ENCODE measurements at regions not wholly inside any gene's neighbourhood (a gene's known extent, or its start where the extent isn't known, plus 50 kb on each side); places are given as distances from the start of the nearest gene placed in this dataset.

DNA sequence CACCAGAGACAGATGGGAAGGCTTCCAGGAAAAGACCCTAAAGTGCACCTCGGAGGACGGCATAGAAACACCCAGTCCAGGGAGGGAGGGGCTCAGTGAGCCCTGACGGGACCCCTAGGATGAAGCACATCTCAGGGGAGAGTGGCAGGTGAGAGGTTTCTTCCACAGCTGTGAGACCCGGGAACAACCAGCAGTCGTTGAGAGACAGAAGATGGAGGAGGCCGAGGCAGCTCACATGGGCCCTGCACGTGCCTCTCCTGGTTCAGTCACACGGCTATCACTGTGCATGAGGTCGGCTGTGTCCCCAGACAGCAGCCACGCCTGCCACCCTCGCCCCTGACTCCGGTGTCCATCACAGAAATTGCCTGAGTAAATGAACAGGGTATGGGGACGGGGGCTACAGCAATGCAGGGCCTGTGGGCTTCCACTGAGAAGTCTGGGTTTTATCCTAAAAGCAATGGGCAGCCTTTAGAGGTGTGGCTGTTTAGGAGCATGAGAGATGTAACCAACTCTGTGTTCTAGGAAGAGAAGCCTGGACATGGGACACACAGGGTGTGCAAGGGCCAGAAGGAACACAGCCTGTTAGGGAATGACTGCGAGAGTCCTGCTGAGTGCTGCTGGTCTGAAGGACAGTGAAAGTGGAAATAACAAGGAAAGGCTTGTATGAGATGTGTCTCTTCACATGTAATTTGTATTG lies 102.0 kb downstream of the TMEM18 start:
- DNase-seq = no peak

DNA sequence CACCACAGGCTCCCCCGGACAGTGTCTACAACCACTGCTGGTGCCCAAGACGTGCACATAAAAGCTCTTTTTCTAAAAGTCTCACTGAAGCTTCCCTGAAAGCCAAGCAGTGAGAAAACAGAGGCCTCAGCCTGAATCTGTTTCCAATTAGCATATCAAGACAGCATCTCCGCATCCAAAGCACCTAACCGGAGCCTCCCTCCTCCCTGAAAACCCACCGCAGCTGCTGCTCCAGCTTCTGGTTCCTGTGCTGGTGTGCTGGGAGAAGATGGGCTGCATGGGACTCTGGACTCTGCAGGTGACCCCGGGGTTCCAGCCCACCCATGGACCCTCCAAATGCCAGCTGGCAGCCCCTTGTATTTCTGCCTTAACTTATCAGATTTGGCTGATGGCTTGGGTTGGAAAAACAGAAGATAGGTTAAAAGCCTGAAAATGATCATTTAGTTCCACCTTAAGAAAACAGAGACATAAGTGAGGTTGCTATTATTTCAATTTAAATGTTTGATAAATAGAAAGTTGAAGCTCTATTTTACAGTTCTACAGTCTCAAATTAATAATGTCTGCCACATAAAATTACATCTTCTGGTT lies 103.3 kb downstream of the TMEM18 start:
- no peak for DNase-seq

DNA sequence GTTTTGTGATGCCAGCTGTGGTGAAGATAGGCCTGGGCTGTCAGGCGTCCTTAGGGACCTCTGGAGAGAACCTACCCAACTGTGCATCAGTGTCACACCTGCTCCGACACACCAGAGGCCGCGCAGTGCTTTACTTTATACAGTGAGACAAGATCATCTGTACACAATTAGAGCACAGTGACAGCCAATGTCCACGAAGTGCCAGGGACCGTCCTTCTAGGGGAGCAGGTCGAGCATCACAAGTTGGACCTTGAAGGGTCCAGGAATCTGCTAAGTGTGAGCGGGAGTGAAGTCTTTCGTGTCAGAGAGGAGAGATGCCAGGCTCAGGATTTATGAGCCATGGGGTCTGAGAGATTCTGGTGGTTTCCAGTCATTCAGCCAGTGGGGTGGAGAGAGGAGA lies 104.2 kb downstream of the TMEM18 start:
- DNase-seq = peak; percentile 29

DNA sequence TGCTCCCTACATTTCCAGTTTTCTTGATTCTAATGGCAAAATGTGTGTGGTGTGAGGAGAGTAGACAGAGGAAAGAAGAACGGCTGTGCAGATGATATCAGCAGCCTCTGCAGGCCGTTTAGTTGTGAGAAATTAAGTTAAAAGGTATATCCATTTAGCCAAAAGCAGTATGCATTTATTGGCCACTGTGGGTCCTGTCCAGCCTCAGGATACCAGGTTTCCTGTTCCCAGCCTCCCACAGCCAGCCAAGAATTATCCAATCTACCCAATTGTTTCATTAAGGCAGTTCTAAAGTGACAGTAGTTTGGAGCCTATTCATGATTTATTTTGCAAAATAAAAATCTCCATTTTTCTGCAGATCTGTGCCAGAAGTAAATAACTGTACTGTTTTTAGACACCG lies 107.5 kb downstream of the TMEM18 start:
- no peak for DNase-seq

DNA sequence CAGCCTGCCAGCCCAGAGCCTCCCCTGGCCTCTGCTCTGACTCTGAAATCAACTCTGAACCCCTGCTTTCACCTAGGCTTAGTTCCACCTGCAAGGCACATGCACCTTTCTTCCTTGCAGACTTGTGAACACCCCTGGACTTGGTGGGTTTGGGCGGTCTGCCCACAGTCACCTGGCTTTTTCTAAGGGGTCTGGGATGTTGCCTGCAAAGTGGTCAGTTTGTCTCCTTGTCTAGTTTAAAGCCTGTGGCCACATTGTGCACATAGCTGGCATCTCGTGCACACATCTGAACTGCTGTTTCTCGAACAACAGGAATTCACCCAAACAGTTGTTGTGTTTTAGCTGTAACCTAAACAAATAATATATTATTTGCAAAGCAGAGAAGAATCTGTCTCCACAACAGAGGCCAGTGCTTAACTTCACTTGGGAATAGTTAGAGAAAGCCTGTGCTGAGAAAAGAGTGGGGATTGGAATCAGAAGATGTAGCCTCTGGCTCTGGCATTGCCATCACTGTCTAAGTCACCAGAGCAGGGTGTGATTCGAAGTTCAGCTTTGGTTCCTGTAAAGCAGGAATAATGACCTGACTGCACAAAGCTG lies 108.5 kb downstream of the TMEM18 start:
- DNase-seq = no peak

DNA sequence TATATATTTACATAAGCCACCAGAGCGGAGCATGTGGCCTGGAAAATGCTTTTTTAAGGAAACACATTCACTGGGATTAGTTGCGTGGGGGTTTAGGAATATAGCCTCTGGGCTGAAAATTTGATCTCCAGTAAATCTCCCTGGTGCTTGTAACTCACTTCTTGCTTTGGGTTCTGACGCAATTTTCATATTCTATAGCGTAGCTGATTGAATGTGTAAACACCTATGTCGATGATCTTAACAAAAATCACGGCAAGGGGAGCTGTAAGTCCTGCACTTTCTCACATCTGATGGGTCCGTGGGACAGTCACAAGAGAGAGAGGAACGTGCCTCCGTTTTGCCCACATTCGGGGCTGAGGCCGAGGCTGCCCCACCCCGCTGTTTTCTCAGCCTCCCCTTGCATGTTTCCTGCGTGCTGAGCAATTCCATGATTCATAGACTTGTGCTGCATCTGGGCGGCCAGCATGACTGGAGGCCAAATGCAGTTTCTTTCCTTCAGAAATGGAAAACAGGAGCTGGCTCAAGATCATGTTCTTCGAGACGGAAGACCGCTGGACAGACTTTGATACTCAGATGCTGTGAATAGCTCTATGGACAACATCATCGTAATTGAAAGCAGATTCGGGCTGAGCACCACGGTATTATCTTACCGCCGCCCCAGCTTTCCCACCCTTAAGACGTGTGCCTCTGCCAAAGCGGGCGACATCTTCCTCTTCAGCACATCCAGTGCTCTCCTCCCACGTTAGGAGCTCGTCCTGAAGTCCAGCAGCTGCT lies 109.2 kb downstream of the TMEM18 start:
- DNase-seq = no peak

DNA sequence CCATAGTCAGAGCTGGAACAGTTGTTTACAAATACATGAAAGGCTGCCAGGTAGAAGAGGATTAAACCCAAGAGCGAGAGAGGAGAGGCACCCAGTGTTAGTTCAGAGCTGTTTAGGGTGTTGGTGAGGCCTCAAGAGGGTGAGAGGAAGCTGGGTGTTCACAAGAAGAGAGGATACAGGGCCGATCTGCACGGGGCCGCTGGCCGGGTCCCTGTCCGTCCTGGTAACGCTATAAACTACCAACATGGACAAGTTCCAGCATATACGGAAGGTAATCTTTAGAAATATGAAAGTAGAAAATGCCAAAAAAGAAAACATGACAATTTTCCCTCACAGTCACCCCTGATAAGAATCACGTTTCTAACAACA lies 109.7 kb downstream of the TMEM18 start:
- DNase-seq = no peak

DNA sequence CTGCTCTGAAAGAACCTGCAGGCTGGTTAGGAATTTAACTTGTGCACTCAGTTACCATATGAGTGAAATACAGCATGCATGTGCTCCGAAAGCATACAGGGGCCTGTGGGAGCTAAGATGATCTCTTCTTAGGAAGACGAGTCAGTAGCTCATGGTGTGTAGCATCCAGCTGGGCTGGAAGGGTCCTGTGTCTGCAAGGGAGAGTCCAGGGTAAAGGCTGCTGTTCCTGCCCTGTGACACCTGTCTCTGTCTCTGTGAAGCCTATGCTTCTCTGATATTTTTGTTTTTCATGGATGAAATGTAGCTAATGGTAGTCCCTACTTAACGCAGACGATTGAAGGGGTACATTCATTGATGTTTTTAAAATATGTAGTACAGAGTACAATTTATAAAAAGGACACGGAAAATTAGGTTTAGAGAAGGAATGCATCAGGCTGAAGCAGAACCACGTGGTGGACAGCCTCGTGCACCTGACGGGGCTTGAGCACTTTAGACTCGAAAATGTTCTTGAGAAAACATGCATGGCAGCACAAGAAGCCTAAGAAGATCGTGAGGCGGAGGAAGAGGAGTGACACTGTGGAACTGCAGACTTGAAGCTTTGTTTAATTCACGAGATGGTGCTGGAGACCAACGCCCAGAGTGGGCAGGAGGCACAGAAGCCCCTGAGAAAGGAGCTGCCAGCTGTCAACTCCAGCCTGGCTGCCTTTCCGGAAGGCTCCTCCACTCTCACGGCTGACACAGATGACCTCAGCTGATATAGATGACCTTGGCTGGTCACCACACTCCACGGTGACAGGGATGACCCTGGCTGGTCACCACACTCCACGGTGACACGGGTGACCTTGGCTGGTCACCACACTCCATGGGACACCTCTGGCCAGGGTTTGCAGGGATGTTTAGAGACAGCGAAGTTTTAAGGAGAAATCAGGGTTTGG lies 110.6 kb downstream of the TMEM18 start:
- DNase-seq = no peak

DNA sequence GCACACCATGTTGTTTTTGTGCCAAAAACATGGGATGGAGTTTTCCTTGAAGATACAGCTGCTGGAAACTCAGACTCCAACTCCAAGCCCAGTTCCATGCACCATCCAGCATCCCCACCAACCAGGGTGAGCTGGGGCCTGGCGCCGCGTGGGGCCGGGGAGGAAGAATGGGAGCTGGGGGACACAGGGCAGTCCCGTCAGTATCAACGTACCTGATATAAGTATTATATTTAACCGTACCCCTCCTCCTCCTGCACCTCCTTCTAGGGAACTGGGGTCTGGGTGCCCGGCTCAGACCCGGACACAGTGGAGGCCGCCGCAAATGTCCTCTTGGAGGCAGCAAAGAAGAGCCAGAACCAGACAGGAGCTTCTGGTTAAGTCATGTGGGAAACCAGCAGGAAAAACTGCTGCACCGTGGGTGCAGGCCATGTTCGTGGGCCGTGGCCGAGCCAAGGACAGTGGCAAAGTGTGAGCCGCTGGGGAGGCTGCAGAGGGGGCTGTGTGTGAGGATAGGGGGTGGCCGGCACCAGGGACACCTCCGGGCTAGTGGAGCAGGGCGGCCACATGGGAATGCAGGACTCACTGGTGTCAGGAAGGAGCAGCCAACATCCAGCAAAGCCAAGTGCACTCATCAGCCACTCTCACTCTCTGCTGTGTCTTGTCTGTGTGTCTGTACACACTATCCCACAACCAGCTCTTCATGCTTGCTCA lies 112.6 kb downstream of the TMEM18 start:
- no peak for DNase-seq

DNA sequence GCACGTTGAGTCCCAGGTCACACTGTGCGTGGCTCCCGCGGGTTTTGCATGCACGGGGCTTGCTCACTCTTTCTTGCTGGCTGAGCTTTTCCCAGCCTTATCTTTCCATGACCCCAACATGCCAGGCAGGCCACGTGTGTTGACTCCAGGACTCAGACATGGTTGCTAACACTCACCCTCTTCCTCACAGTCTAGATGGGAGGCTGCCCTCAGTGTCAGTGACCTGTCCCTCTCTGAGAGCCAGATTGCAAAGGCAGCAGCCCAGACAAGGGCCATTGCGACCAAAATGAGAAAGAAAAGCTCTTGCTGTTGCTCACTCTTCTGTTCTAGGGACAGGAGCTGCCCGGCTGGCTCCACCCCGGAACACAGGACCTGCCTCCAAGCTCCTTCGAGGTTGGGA lies 113.7 kb downstream of the TMEM18 start:
- DNase-seq = no peak

DNA sequence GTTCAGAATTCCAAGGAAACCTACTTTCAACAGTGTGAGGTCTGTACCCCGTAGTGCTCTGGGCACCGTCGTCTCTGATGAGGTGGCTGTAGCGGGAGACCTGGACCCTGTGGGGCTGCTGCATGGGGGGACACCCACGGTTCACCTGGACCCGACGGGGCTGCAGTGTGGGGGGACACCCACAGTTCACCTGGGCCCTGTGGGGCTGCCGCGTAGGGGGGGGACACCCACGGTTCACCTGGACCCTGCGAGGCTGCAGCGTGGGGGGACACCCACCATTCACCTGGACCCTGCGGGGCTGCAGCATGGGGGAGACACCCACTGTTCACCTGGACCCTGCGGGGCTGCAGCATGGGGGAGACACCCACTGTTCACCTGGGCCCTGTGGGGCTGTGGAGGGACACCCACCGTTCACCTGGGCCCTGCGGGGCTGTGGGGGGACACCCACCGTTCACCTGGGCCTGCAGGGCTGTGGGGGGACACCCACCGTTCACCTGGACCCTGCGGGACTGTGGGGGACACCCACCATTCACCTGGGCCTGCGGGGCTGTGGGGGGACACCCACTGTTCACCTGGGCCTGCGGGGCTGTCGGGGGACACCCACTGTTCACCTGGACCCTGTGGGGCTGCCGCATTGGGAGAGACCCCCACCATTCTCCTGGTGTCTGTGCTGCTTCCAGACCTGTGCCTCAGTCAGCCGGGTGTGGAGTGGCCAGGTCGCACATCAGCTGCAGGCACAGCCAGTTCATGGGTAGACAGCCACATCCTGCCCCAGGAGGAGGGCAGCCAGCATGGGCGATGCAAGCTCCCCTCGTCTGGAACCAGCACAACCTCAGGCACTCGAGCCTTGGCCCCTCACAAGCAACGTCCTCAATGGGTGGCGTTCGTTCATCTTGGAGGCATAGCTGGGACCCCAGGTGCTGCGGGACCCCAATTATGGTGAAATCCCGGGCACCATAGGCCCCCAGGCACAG lies 114.5 kb downstream of the TMEM18 start:
- DNase-seq = no peak

DNA sequence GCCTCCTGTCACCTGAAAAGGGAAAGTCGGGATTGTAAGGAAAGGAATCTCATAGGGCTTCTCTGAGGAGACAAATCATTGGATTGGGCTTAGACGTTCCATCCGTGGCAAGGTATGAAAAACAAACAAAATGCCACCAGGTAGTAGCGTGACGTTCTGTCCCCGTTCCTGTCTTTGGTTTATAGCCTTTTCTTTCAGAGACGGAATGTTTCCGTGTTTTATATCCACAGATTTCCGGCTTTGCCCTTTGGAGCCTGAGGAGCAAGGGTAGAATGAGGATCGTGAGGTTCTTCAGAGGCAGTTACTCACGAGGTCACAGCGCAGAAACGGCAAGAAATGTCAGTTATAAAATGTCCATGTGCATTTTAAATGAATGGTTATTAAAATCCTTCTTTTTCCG lies 118.3 kb downstream of the TMEM18 start:
- no peak for DNase-seq

DNA sequence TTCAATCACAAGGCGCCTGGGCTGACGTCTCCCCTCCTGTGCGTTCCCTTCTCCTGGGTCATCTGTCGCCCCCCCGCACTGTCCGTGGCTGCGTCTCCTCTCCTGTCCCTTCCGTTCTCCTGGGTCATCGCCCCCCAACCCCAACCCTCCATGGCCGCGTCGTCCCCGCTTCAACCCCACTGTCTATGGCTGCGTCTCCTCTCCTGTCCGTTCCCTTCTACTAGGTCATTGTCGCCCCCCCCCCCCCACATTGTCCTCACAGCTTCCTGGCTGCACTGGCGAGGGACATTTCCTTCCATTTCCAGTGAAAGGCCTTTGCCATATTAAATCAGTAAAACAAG lies 118.9 kb downstream of the TMEM18 start:
- no peak for DNase-seq

DNA sequence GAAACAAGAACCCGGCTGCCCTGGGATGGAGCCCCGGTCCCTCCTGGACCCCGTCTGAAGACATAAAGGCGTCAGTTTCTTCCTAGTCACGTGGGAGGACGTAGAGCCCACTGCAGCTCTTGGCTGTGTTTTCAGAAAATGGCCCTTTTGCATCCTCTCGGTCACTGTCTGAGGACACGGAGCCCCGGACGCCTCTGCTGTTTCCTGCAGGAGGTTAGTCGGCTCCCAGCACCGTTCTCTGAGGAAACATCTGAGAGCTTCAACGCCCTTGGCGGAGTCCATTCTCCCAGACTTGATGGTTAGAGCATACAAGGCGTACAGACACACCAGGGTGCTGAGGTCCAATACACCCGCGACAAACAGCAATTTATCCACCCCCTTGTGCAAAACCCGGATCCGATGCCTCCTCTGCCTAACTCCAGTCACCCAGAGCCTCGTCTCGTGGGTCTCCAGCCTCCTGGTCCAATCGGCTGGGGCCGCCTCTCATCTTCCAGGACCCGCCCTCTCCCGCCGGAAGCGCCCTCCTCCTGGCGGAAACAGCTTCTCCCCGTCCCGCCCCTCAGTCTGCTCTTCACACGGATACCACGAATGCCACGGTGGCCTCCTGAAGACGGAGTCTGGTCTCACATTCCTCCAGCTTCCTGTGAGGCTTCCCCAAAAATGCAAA lies 119.4 kb downstream of the TMEM18 start:
- DNase-seq = peak; percentile 14

DNA sequence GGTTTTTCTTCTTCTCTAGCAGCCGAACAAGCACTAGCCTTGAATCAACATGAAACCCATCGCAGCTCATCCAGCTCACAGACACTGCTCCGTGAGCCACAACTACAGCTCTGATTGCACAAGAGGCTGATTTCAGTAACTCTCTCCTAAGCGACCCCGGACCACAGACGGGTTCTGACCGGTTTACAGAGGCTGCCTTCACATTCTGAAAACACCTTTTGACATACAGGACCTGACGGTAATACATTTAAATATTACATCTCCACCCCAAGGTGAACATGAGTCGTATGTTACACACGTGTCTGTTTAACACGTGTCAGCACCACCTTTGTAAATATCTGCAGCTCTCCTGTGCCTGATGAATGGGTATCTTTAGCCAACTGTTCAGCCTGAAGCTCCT lies 120.7 kb downstream of the TMEM18 start:
- no peak for DNase-seq

DNA sequence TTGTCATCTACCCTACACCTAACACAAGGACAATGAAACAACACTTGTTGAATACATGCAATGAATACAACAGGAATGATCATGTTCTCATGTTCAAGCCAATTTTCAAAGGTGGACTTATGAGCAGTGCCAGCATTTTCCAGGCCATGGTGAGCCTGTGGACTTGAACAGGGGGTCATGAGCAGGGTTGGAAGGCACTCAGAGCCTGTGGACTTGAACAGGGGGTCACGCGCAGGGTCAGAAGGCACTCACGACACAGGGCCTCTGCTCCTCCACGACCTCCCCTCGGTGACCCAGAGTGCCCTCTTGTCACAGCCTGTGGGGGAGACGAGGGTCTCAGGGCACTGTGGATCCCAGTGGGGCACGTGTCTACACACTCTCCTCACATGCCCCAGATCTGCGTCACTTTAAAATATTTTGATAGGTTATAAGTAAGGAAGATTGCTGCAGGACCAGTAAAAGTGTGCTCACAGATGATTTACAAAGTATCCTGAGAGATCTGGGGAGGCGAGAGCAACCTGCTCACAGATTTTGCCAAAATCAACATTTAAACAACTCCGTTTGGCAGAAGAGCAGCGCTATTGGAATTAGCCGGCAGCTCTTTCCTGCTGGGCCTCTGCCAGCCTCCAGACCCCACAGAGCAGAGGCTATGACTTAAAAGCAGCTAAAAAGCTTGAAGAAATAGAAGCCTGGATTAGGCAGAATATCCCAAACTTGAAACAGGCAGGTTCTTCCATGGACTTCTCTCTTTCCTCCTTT lies 121.9 kb downstream of the TMEM18 start:
- no peak for DNase-seq

DNA sequence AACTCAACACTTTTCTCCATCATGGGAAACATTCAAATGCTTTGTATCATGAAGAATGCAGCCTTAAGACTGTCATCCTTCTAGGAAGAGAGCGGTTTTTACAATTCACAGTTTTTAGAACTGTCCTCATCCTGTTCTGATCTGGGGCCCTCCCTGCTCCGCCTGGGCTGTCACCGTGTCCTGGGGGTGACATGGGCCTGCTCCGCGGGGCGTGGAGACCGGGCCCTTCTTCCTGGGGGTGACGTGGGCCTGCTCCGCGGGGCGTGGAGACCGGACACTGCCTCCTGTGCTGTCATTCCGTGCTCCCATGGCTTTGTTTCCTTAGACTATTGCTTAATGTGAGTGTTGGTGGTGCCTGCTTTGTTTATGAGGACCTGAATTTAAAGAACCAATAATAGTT lies 122.8 kb downstream of the TMEM18 start:
- DNase-seq = no peak

DNA sequence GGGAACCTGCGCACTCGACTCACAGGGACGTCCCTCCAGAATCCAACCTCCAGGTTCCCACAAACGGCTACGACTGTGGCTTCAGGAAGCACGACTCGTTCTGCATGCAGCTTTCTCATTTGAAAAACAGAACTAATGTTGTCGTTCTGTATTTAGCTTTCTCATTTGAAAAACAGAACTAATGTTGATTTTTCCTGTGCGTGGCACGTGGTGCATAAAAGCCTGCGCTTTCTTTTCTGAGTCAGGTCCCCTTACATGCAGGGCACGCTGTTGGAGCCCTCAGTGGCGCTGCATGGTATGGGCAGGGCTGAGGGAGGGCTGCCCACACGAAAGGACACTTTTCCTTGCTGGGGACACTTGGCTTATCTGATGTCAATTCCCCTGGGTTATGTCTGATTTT lies 124.3 kb downstream of the TMEM18 start:
- no peak for DNase-seq

DNA sequence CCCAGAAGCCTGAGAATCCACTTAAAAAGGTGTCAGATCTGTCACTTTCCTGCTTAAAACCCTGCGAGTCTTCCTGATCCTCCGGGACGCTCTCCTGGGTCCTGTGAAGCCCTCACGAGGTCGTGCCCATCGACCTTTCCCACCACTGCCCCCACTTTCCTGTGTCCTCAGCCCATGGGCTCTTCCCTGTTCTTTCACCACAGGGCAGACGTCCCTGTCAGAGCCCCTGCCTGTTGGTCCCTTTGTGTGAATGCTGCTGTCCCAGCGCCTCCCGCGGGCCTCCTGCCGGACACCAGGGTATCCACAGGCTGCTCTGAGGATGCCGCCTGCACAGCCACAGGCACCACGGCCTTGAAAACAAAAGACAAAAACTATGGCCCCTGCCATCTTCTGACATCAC lies 125.6 kb downstream of the TMEM18 start:
- DNase-seq = no peak
